HFF-Myc (cell line): ENCODE measurements at regions not wholly inside any gene's neighbourhood (a gene's known extent, or its start where the extent isn't known, plus 50 kb on each side); places are given as distances from the start of the nearest gene placed in this dataset.
A peak's percentile ranks its signal among the peaks of the same experiment; 100 is the strongest.

Source experiments
- DNase-seq: peaks from one replicate; pipeline ENCODE4 v3.0.0-alpha.2; 2011; ENCODE audit warnings: low read depth; ENCODE audit errors: extremely low read depth
- H3K4me3 ChIP-seq: replicated peaks from 2 replicates; pipeline ENCODE4 v1.5.1; 2011; ENCODE audit warnings: low read depth, mild to moderate bottlenecking, control low read depth, low read length
- CTCF ChIP-seq: IDR thresholded peaks from 2 replicates; pipeline ENCODE4 v1.5.1; 2012; ENCODE audit warnings: mild to moderate bottlenecking, low read depth, low read length, control low read depth; ENCODE audit errors: missing control alignments

GRCh38 chr11:62033191-62034035, 66.0 kb upstream of the FTH1 start:
- no peak overlapping the region for H3K4me3 ChIP-seq
- no peak for TF ChIP-seq CTCF
- DNase-seq: peak; percentile 20

- TF ChIP-seq CTCF: no peak
- no peak overlapping the region for H3K4me3 ChIP-seq
- no peak for DNase-seq
These were observed 62.7 kb upstream of the FTH1 start for GRCh38 chr11:62030071-62030684.

DNA sequence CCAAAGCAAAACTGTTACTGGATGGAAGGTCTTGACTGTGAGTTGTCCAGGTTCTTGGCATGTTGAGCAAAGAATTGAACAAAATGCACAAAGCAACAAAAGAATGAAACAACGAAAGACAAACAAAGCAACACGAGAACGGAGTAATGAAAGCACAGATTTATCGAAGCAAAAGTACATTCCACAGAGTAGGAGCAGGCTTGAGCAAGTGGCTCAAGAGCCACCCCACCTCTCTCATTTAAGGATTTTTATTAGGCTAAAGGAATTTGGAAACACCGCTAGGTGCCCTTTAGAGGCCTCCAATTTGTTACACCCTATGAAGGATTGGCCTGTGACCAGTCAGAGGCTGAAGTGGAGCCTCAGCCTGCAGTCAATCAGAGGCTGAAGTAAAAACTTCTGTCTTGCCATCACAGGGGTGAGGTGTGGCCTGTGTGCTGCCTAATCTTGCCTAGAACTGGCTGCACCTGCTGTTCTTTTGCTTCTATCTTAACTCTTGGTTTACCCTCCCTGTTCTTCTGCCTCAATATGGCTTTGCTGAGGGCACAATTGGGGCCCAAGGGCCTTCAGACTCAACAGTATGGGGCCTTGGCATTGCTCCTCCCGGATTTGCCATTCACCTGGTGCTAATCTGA, 59.4 kb upstream of the FTH1 start:
- TF ChIP-seq CTCF: no peak
- DNase-seq: no peak
- H3K4me3 ChIP-seq: no peak overlapping the region

DNA sequence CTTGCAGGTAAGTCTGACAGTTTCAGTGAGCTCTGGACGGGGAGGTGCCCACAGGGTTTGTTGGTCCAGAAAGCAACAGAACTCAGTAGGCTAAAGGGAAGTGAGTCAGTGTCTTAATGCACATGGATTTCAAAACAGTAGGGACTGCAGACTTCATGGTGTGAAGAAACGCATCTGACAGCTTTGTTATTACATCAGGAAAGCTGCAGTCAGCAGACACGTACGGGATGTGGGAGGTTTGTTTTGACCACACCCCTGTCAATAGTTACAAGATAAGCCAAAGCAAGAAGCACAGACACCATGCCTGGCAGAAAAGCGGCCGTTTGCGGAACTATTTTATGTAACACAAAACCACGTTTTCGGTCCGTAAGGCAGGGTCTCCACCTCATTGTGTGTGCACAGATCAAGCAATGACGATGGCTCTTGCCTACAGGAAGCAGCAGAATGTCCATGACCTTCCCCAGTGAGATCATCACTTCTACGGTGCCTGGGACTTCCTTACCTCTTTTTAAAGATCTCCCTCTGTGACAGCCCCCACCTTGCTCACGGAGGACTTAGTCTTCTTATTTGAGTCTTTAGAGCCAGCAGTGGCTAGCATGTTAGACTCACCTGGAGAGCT, 58.2 kb upstream of the FTH1 start:
- H3K4me3 ChIP-seq: no peak overlapping the region

DNA sequence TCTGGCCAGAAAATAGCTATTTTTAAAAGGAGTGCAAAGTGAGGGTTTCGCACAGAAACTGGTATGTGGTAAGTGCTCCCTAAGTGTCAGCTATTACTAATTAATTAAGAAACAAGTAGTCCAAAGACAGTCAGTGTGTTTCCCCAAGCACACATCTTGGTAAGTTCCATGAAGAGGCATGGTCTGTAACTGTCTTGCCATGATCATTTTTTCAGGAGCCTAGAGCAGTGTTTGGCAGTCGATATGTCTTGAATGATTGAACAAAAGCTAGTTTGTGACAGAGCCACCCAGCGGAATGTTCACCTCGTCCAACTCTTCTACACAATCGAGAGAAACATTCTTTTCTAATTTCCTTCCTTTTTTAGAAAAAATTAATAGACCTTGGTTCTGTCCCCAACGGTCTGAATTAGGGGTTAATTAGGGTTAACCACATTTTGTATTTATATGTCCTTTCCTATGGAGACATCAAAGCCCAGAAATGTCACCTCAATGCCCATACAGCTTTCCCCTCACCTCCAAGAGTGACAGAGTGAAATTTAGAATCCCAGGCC, 57.6 kb upstream of the FTH1 start:
- TF ChIP-seq CTCF: no peak
- no peak overlapping the region for H3K4me3 ChIP-seq
- DNase-seq: no peak

More for the DNA sequence above, 58.2 kb upstream of the FTH1 start:
- peak; percentile 92 for DNase-seq
- TF ChIP-seq CTCF: no peak

GRCh38 chr11:62022211-62022610, 54.8 kb upstream of the FTH1 start:
- H3K4me3 ChIP-seq: no peak overlapping the region
- TF ChIP-seq CTCF: no peak
- DNase-seq: no peak
